NCI-H2196 (cell line): ENCODE measurements at regions not wholly inside any gene's neighbourhood (a gene's known extent, or its start where the extent isn't known, plus 50 kb on each side); places are given as distances from the start of the nearest gene placed in this dataset.

Experiments
- DNase-seq: peaks from one replicate; lab custom pipeline; 2025; ENCODE audit not compliant: unreplicated experiment; lab: John Stamatoyannopoulos, UW

GRCh38 chr1:232452117-232452516 is 177.8 kb downstream of the SIPA1L2 start:
- DNase-seq: no peak

DNA sequence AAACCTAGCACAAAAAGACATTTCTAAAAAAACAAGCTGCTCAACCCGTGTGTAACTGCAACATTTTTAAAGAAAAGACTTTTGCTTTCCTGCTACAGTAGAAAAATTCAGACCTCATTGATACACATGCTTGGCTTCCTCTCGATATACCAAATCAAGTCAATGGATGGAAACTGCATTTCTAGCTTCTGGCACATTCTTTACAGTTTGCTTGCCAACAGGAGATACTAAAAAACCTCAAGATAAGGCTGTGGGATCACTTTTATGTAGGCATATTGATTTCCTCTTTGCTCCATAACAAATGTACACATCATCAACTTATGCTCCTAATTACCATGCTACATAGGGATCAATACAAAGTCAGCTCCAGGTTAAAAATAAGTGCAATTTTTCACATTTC is 178.4 kb downstream of the SIPA1L2 start:
- no peak for DNase-seq

DNA sequence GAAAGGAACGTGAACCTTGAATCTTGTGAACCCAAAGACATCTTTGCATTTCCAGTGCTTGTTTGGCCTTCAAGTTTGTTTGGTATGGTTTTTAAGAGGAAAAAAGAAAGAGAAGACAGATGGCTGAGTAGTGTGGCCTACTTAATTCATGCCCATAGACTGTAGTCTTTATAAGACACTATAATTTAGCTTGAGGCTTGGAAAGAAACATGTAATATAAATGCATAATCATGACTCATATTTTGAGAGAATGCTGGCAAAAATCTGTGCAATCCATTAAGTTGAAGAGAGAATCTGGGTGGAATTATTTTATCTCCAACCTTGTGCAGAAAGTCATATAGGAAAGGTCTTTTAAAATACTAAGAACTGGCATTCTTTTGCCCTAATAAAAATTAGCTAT is 179.3 kb downstream of the SIPA1L2 start:
- no peak for DNase-seq

GRCh38 chr1:232447125-232447524 is 182.8 kb downstream of the SIPA1L2 start:
- DNase-seq: no peak

GRCh38 chr1:232445361-232446106 is 184.4 kb downstream of the SIPA1L2 start:
- DNase-seq: no peak

- no peak for DNase-seq
Measured at GRCh38 chr1:232443372-232443771, 186.6 kb downstream of the SIPA1L2 start.

- no peak for DNase-seq
Measured at GRCh38 chr1:232441036-232441411, 188.9 kb downstream of the SIPA1L2 start.

DNA sequence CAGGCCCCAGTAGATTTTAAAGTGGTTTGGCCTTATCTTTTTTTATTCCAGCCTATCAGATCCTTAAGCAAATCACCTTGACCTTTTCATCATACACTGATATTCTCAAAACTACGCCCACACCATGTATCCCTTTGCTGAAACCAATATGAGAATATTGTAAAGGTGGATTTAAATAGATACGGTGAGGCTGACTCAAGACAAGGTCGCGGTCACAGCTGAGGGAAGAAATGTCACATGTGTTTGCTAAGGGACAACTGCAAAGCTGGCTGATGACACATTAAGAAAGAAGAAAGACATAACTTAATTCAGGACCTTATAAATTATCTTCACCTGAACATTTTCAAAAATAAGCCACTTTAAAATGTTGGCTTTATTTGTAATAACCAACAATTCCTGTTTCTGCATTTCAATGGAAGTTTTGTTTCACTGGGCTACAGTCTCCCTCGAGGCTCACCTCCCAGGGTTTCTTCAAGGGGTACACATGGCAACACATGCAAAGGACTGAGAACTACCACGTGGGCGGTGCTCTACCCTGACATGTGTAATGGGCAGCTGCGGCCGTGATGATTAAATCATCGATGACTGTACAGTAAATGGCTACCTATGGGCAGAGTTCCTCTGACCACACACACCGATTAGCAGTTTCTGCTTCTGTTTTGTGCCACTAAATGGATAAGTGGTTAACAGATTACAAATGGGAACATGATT is 189.5 kb downstream of the SIPA1L2 start:
- no peak for DNase-seq

DNA sequence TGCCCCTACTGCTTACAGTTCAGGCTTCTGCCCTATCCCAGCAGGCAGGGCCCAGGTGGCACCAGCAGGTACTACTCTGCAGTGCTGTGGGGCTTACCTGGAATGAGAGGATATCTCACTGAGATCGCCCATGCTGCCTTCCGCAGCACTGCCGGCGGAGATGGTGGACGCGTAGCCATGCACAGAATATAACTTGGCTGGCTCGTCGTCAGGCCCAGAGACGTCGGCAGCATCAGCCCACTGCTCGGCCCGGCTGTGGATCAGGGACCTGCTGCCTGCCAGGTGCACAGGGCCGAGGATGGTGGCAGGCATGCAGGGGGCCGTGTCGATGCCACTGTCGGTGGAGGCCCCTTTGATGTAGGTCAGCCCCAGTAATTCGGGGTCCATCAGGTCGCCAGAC is 190.9 kb downstream of the SIPA1L2 start:
- no peak for DNase-seq

DNA sequence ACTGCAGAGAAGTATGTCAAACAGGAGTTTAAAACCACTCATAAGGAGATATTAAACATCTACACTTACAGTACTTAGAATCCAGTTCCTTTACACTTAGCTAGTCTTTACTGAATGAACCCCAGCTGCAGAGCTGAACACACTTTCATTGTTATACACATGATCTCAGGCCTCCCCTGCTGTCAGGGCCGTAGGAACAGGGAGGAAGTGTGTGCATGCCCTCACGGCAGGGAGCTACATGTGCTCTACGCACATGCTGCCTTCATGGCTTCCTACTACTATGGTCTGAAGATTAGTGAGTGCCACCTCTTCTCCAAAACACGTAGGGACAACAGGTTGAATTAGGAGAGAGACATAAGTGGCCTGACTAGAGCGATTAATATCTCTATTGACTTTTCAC is 191.5 kb downstream of the SIPA1L2 start:
- DNase-seq: no peak

- DNase-seq: no peak
Measured at GRCh38 chr1:232437510-232437909, 192.4 kb downstream of the SIPA1L2 start.

DNA sequence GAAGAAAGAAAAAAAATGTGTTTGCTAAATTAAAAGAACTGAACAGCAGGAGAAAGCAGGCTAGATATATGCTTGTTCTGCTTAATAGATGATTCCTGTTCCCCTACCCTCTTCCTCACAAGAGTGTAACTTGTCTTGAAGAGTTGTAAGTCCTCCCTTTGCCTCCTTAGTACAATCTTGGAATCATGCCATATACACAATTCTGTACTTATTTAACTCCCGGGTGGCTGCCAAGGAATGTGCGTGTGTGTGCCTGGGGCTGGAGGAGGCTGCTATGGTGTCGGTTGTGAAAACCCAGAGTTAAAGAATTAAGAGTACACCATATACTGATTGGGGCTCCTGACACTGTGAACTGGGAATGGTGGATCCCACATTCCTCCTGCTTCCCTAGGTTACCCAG is 194.2 kb downstream of the SIPA1L2 start:
- no peak for DNase-seq

DNA sequence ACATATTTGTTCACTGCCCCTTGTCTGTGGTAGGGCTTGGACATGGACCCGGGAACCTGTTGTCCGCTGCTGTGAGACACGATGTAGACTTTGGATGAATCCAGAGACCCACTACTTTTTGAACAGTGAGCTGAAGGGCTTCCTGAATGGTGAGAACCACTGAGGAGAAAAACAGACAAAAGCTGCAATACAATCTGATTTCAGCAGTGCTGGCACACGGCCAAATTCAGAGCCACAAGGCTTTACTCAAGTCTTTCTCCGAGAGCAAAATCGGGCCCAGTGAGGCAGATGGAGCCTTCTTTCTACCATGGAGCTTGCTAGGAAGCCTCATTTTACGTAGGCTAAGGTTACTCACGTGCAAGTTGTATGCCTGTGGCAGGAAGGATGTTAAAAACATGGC is 197.6 kb downstream of the SIPA1L2 start:
- DNase-seq: no peak

DNA sequence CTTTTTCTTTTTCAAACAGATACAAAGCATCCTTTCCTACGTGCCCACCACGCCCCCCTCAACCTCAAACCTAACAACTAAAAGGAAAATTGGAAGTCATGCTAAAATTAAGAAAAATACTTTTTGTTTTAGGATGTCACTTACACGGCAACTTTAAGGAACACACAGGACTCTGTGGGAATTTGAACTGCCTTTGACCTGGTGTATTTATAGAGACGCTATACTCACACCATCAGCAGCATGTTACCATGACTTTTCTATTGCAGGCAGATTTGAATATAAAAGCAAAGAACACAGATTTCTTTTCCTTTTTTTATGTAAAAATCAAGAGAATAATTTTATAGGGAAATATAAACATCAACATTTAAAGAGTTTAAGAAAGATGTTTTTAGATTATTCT is 198.2 kb downstream of the SIPA1L2 start:
- DNase-seq: no peak

- no peak for DNase-seq
Measured at GRCh38 chr1:232431326-232431725, 198.6 kb downstream of the SIPA1L2 start.

- DNase-seq: no peak
Measured at GRCh38 chr1:232430467-232430866, 199.5 kb downstream of the SIPA1L2 start.

- DNase-seq: no peak
Measured at GRCh38 chr1:232428786-232429530, 201.0 kb downstream of the SIPA1L2 start.

DNA sequence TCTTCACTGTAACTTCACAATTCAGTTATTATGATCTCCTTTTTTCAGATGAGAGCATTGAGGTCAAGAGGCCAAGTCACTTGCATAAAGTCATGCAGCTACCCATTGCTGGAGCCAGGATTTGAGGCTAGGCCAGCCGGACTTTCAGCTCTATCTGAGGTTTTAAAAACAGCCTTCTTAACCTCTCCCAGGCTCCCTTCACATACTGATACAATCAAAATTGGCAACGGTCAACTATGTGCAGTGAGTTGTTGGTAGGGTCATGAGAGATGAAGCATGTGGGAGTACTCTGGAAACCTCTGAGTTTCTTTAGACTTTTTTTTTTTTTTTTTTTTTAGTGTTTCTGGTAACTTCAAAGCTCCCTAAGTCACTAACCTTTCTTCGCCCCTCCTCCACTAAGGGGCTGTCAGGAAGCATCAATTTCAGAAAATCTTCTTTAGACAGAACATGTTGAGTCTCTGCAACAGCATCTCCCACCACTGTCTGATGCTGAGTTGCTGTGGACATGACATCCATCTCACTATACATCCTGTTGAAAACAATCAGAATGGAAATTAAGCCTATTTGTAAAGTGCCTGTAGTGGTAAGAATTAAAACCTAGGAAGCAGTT is 201.8 kb downstream of the SIPA1L2 start:
- no peak for DNase-seq

GRCh38 chr1:232426801-232427200 is 203.1 kb downstream of the SIPA1L2 start:
- no peak for DNase-seq

GRCh38 chr1:232425421-232425820 is 204.5 kb downstream of the SIPA1L2 start:
- no peak for DNase-seq

DNA sequence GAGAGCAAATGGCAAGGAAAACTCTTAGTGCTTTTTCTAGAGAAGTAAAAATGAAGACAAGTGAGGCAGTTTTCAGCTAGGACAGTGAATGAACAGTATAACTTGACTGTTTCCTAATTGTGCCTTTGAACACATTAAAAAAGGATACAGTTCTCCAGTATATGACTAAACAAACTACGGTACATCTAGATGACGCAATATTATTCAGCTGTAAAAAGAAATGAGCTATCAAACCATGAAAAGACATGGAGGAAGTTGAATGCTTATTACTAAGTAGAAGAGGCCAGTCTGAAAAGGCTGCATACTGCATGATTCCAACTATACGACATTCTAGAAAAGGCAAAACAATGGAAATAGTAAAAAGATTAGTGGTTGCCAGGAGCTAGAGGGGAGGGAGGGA is 206.3 kb downstream of the SIPA1L2 start:
- no peak for DNase-seq

- no peak for DNase-seq
Measured at GRCh38 chr1:232422898-232423297, 207.0 kb downstream of the SIPA1L2 start.
